NCI-H82 treated with DMSO at 0.1 percent for 48 hours (cell line): ENCODE measurements at regions not wholly inside any gene's neighbourhood (a gene's known extent, or its start where the extent isn't known, plus 50 kb on each side); places are given as distances from the start of the nearest gene placed in this dataset.

Source experiments
- DNase-seq: peaks from one replicate; lab custom pipeline; 2025; ENCODE audit not compliant: unreplicated experiment; lab: John Stamatoyannopoulos, UW

- no peak for DNase-seq
Measured at GRCh38 chr10:94085766-94086437, 92.2 kb downstream of the PLCE1 start.

- DNase-seq = peak; percentile 29
Measured at GRCh38 chr10:94088926-94089381, 95.2 kb downstream of the PLCE1 start.

GRCh38 chr10:94091649-94092048, 97.9 kb downstream of the PLCE1 start:
- DNase-seq = no peak

DNA sequence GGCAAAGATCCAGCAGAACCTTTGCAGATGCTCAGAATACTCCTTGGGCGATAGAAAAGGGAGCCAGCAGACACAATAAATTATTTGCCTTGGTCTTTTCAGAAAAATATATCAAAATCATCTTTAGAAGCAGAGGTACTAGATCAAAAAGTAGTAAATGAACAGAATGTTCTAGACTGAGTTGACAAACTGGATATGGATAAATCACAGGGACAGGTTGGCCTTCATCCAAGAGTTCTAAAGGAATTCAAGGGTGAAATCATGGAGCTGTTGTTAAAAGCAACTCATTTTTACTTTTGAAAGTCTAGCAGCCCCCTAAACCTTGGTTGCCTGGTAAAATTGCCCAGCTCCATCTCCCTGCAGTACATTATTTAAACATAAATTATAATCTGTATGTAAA, 99.1 kb downstream of the PLCE1 start:
- DNase-seq = no peak

- no peak for DNase-seq
Measured at GRCh38 chr10:94093286-94093905, 99.7 kb downstream of the PLCE1 start.

DNA sequence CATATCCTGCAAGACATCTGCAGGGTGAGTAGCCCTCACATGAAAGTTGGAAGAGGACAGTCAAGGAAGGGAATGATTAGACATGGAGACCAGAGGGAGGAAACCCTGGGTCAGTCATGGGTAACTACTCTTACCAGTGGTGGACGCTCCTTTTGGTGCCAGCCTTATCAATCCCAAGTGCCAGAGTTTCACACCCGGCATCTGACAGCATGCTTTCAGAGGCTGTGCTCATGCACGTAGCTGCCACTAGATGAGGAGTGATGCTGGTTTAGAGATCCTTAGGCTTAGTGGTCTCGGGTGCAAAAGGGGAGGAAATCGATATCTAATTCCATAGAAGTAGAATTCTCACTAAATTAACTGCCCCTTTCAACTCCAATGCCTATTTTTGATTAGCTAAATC, 100.8 kb downstream of the PLCE1 start:
- DNase-seq = no peak

GRCh38 chr10:94097656-94098055, 103.9 kb downstream of the PLCE1 start:
- no peak for DNase-seq

- DNase-seq = peak; percentile 45
Measured at GRCh38 chr10:94098896-94099295, 105.2 kb downstream of the PLCE1 start.

DNA sequence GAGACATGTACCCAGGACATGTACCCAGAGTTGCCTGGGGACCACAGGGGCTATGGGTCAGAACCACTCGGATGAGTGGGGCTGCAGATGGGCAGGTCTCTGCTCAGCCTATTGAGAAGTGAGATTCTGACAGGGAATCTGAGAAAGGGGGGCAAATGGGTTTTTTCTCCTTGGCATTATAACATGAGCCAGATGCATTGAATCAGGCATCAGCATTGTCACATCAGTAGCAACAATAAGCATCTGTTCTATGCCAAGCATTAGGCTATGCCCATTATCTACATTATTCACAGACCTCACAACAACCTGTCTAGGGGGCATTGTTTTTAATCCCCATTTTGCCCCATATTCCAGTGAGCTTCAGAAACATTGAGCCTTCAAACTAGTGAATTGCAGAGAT, 108.2 kb downstream of the PLCE1 start:
- DNase-seq = no peak

GRCh38 chr10:94102436-94102835, 108.7 kb downstream of the PLCE1 start:
- no peak for DNase-seq

GRCh38 chr10:94103192-94103591, 109.5 kb downstream of the PLCE1 start:
- no peak for DNase-seq

DNA sequence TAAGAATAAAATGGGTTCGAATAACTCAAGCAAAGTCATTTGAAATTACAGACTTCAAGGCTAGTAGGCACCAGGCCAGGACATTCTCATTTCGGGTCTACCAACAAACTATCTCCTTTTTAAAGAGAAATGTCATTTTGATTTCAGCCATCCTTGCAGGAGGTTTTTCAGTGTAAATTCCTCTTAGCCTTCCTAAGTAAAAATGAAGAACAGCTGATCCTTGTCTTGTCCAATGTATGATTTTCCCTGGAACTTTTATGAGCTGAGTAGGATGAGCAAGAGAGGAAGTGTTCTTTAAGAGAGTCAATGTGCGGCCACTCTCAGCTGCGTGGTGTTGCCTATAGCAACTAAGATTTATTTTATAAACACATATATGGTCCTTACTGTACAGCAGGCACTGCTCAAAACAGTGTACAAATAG, 110.1 kb downstream of the PLCE1 start:
- no peak for DNase-seq

GRCh38 chr10:94104316-94105000, 110.7 kb downstream of the PLCE1 start:
- no peak for DNase-seq

GRCh38 chr10:94105226-94105625, 111.5 kb downstream of the PLCE1 start:
- no peak for DNase-seq

- peak; percentile 71 for DNase-seq
Measured at GRCh38 chr10:94107191-94107590, 113.5 kb downstream of the PLCE1 start.

- no peak for DNase-seq
Measured at GRCh38 chr10:94108200-94108599, 114.5 kb downstream of the PLCE1 start.

- no peak for DNase-seq
Measured at GRCh38 chr10:94111367-94111766, 117.6 kb downstream of the PLCE1 start.

DNA sequence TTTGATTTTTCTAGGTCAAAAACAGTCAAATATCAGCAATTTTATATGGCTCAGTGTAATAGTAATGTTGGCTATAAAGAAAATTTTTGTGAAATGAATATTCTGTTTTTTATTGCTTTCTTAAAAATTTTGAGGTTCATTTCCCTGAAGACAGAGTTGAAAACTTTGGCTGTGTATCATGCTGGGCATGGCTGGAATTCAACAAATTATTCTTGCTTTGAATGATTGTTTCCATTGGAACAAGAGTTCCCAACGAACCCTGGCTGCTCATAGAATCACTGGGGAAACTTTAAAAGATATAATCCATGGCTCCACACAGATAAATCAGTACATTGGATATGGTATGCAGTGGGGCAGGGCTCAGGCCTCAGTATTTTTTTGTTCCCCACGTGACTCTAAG, 118.6 kb downstream of the PLCE1 start:
- DNase-seq = no peak

DNA sequence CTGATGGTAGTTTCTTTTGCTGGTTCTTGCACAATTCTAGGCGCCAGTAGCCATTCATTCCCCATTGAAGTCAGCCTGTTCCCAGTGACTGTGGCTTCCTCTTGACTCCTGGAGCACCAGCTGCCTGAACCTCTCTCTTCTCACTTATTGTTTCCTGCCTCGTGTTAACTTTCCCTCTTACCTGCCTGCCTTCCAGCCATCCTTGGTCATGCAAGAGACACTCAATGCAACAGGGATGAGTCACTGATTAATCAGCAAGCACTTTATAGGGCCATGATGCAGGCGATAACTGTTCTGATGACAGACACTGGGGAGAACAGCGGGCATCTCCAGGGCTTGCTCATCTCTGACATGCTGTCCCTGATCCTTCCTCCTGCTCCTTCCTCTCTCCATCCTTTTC, 122.0 kb downstream of the PLCE1 start:
- DNase-seq = no peak

DNA sequence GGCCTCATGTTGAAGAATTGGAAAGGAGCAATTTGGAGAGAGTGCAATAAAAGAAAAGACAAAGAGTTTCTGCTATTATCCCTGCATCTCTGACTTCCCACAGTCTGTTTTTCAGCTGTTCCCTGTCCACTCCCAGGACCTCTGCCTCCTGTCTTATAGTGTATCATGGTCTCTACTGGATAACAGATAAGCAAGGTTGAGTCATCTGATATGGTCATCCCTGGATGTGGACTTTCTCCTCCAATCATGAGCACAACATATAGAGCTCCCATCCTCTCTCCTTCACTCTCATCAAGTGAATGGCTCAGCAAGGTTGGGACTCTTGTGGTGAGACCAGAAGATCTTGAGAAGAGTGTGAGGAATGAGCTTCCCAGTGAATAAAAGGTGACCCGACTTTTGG, 123.1 kb downstream of the PLCE1 start:
- DNase-seq = no peak

DNA sequence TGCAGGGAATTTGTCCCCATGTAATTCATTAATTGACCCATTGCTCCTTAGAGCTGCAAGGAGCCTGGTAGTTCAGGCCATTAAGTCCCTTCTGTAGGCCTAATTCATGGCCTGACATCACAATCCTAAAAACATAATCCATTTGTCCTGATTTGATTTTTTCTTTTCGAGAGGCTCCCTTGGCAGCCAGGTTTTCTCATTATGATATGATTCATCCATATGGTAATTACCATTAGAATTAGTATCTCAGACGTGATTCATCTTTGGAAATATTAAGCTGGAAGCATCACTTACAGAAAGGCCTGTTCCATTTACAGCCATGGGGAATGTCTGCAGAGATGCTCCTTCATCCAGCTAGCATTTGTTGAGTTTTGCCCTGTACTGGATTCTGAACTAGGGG, 128.5 kb downstream of the PLCE1 start:
- DNase-seq = no peak

GRCh38 chr10:94123258-94123995, 129.7 kb downstream of the PLCE1 start:
- DNase-seq = no peak
